HL-60 (cell line): ENCODE measurements at regions not wholly inside any gene's neighbourhood (a gene's known extent, or its start where the extent isn't known, plus 50 kb on each side); places are given as distances from the start of the nearest gene placed in this dataset.

Source experiments
- DNase-seq, 2 experiments: peaks; one replicate each; pipeline ENCODE4 v3.0.0-alpha.2; 2010 to 2020; ENCODE audit warnings: low read depth in 1 of 2, low spot score in 1 of 2
- H3K27ac ChIP-seq: fragments of 250-450 bp; sonication (Bioruptor Pico); replicated peaks from 2 replicates; pipeline ENCODE4 v1.5.1; 2020; ENCODE audit warnings: mild to moderate bottlenecking, moderate library complexity
- H3K27me3 ChIP-seq: fragments of 250-450 bp; sonication (Bioruptor Pico); 2 replicates; pipeline ENCODE4 v1.5.1; 2021; ENCODE audit warnings: mild to moderate bottlenecking, moderate library complexity; ENCODE audit not compliant: insufficient read depth, poor library complexity, severe bottlenecking
- H3K4me3 ChIP-seq: replicated peaks from 2 replicates; pipeline ENCODE4 v1.5.1; 2011; ENCODE audit warnings: mild to moderate bottlenecking, control low read depth, low read length; ENCODE audit not compliant: insufficient read depth
- CTCF ChIP-seq: IDR thresholded peaks from one replicate; pipeline ENCODE4 v1.5.1; 2011; ENCODE audit warnings: low read length, control low read depth, inconsistent platforms; ENCODE audit not compliant: insufficient read depth
- GABPA ChIP-seq: IDR thresholded peaks from 2 replicates; pipeline ENCODE4 v1.6.1; 2012; ENCODE audit warnings: low read depth
- POLR2AphosphoS5 ChIP-seq: IDR thresholded peaks from 2 replicates; pipeline ENCODE4 v1.6.1; 2012; ENCODE audit warnings: low read depth
- REST ChIP-seq: IDR thresholded peaks from 2 replicates; pipeline ENCODE4 v1.6.1; 2012; ENCODE audit warnings: low read depth; ENCODE audit not compliant: insufficient replicate concordance
- SPI1 ChIP-seq: IDR thresholded peaks from 2 replicates; pipeline ENCODE4 v1.6.1; 2012; ENCODE audit warnings: low read depth, mild to moderate bottlenecking, borderline replicate concordance

- Histone ChIP-seq H3K27ac (no peak overlapping the region), H3K4me3 (no peak overlapping the region), H3K27me3 (no peaks in the 10 kb centered on the region)
- no peak for TF ChIP-seq SPI1
- no peak for TF ChIP-seq POLR2AphosphoS5
- no peak for TF ChIP-seq CTCF
- no peak for DNase-seq
Observed at GRCh38 chr4:134756421-134756820, 554.8 kb upstream of the PABPC4L start.

- no peak overlapping the region for H3K4me3 ChIP-seq
- no peak overlapping the region for H3K27ac ChIP-seq
- TF ChIP-seq REST (no peak), SPI1 (no peak), GABPA (no peak), CTCF (no peak), POLR2AphosphoS5 (no peak)
- DNase-seq = no peak
- no peaks in the 10 kb centered on the region for H3K27me3 ChIP-seq
Observed at GRCh38 chr4:134754301-134755019, 552.9 kb upstream of the PABPC4L start.

GRCh38 chr4:134753390-134753789 lies 551.8 kb upstream of the PABPC4L start:
- DNase-seq = no peak
- H3K27ac ChIP-seq = no peak overlapping the region
- no peaks in the 10 kb centered on the region for H3K27me3 ChIP-seq
- TF ChIP-seq SPI1 (no peak), GABPA (no peak), CTCF (no peak)
- H3K4me3 ChIP-seq = no peak overlapping the region

- DNase-seq = no peak
- Histone ChIP-seq H3K4me3 (no peak overlapping the region), H3K27ac (no peak overlapping the region), H3K27me3 (no peaks in the 10 kb centered on the region)
- TF ChIP-seq REST (no peak), GABPA (no peak), SPI1 (no peak), CTCF (no peak), POLR2AphosphoS5 (no peak)
Observed at GRCh38 chr4:134747108-134747805, 545.7 kb upstream of the PABPC4L start.
